ENCODE measurements at regions not wholly inside any gene's neighbourhood (a gene's known extent, or its start where the extent isn't known, plus 50 kb on each side); places are given as distances from the start of the nearest gene placed in this dataset.

- TF ChIP-seq Cebpa-rat (IDR thresholded peaks at IDR 0.05), result no peak
- Histone ChIP-seq H3K4me1 (peaks cover 0 to 4% (median under 1%) of the 10 kb centered on the region in 10 experiments; a peak in 7 of 20 replicates), H3K36me3 (no peaks in the 10 kb centered on the region), H3K9ac (no peak overlapping the region), H3K27ac (no peak overlapping the region), H3K4me3 (no peak overlapping the region), H3K27me3 (no peaks in the 10 kb centered on the region), H3K4me2 (no peak overlapping the region), H4K20me1 (no peaks in the 10 kb centered on the region), H3K9me3 (replicated peaks in 1 of 11) (no peaks in the 10 kb centered on the region)
Observed at GRCh38 chr4:27908356-27908755, 1047.7 kb downstream of the STIM2 start.

- Histone ChIP-seq H3K36me3 (no peaks in the 10 kb centered on the region), H4K20me1 (no peaks in the 10 kb centered on the region), H3K9me3 (replicated peaks in 1 of 11) (no peaks in the 10 kb centered on the region), H3K9ac (no peak overlapping the region), H3K4me1 (no peaks in the 10 kb centered on the region), H3K27me3 (no peaks in the 10 kb centered on the region), H3K4me2 (no peak overlapping the region), H3K4me3 (no peak overlapping the region), H3K27ac (no peak overlapping the region)
- TF ChIP-seq Cebpa-rat (IDR thresholded peaks at IDR 0.05), result no peak
Observed at GRCh38 chr4:27910227-27910626, 1049.6 kb downstream of the STIM2 start.

GRCh38 chr4:27911047-27911446, 1050.4 kb downstream of the STIM2 start:
- no peaks in the 10 kb centered on the region for H3K36me3 ChIP-seq
- no peak for TF ChIP-seq Cebpa-rat (IDR thresholded peaks at IDR 0.05)

GRCh38 chr4:27913738-27914137, 1053.1 kb downstream of the STIM2 start:
- H3K9ac ChIP-seq, result no peak overlapping the region
- H3K9me3 ChIP-seq (replicated peaks in 1 of 11), result no peaks in the 10 kb centered on the region
- no peak for TF ChIP-seq Cebpa-rat (IDR thresholded peaks at IDR 0.05)
- H3K4me3 ChIP-seq, result no peak overlapping the region
- H3K27me3 ChIP-seq, result no peaks in the 10 kb centered on the region
- H4K20me1 ChIP-seq, result no peaks in the 10 kb centered on the region
- H3K4me2 ChIP-seq, result no peak overlapping the region
- H3K4me1 ChIP-seq, result no peaks in the 10 kb centered on the region
- no peaks in the 10 kb centered on the region for H3K36me3 ChIP-seq
- H3K27ac ChIP-seq, result no peak overlapping the region

More at GRCh38 chr4:27911047-27911446, 1050.4 kb downstream of the STIM2 start:
- Histone ChIP-seq H3K27me3 (no peaks in the 10 kb centered on the region), H3K4me1 (no peaks in the 10 kb centered on the region), H3K27ac (no peak overlapping the region), H3K4me3 (no peak overlapping the region), H3K4me2 (no peak overlapping the region), H4K20me1 (no peaks in the 10 kb centered on the region), H3K9ac (no peak overlapping the region), H3K9me3 (replicated peaks in 1 of 11) (no peaks in the 10 kb centered on the region)

- Histone ChIP-seq H4K20me1 (no peaks in the 10 kb centered on the region), H3K36me3 (no peaks in the 10 kb centered on the region), H3K4me1 (no peaks in the 10 kb centered on the region), H3K9me3 (replicated peaks in 1 of 11) (no peaks in the 10 kb centered on the region), H3K4me2 (no peak overlapping the region), H3K27me3 (no peaks in the 10 kb centered on the region), H3K4me3 (no peak overlapping the region), H3K27ac (no peak overlapping the region), H3K9ac (no peak overlapping the region)
- TF ChIP-seq Cebpa-rat (IDR thresholded peaks at IDR 0.05), result no peak
Observed at GRCh38 chr4:27915822-27916221, 1055.2 kb downstream of the STIM2 start.

GRCh38 chr4:27916452-27917184, 1056.0 kb downstream of the STIM2 start:
- TF ChIP-seq Cebpa-rat (IDR thresholded peaks at IDR 0.05), result no peak
- Histone ChIP-seq H3K27ac (no peak overlapping the region), H3K9me3 (replicated peaks in 1 of 11) (no peaks in the 10 kb centered on the region), H3K4me2 (no peak overlapping the region), H3K4me3 (no peak overlapping the region), H3K4me1 (no peaks in the 10 kb centered on the region), H4K20me1 (no peaks in the 10 kb centered on the region), H3K36me3 (no peaks in the 10 kb centered on the region), H3K9ac (no peak overlapping the region), H3K27me3 (no peaks in the 10 kb centered on the region)

GRCh38 chr4:27917381-27917780, 1056.7 kb downstream of the STIM2 start:
- Histone ChIP-seq H3K9ac (no peak overlapping the region), H3K4me2 (no peak overlapping the region), H3K4me3 (no peak overlapping the region), H3K36me3 (no peaks in the 10 kb centered on the region), H3K27ac (no peak overlapping the region), H3K9me3 (replicated peaks in 1 of 11) (no peaks in the 10 kb centered on the region), H3K27me3 (no peaks in the 10 kb centered on the region), H4K20me1 (no peaks in the 10 kb centered on the region), H3K4me1 (no peaks in the 10 kb centered on the region)
- TF ChIP-seq Cebpa-rat (IDR thresholded peaks at IDR 0.05), result no peak

- no peak overlapping the region for H3K4me3 ChIP-seq
- no peaks in the 10 kb centered on the region for H3K4me1 ChIP-seq
- H3K9ac ChIP-seq, result no peak overlapping the region
- no peak for TF ChIP-seq Cebpa-rat (IDR thresholded peaks at IDR 0.05)
- no peaks in the 10 kb centered on the region for H4K20me1 ChIP-seq
- H3K36me3 ChIP-seq, result no peaks in the 10 kb centered on the region
- H3K27me3 ChIP-seq, result no peaks in the 10 kb centered on the region
- no peak overlapping the region for H3K27ac ChIP-seq
- no peaks in the 10 kb centered on the region for H3K9me3 ChIP-seq (replicated peaks in 1 of 11)
- H3K4me2 ChIP-seq, result no peak overlapping the region
Observed at GRCh38 chr4:27921231-27921630, 1060.6 kb downstream of the STIM2 start.

- no peak overlapping the region for H3K9ac ChIP-seq
- no peak overlapping the region for H3K27ac ChIP-seq
- H3K36me3 ChIP-seq, result no peaks in the 10 kb centered on the region
- no peaks in the 10 kb centered on the region for H3K4me1 ChIP-seq
- TF ChIP-seq Cebpa-rat (IDR thresholded peaks at IDR 0.05), result no peak
- H3K4me3 ChIP-seq, result no peak overlapping the region
- no peaks in the 10 kb centered on the region for H3K9me3 ChIP-seq (replicated peaks in 1 of 11)
- no peaks in the 10 kb centered on the region for H4K20me1 ChIP-seq
- no peaks in the 10 kb centered on the region for H3K27me3 ChIP-seq
- H3K4me2 ChIP-seq, result no peak overlapping the region
Observed at GRCh38 chr4:27928761-27929540, 1068.3 kb downstream of the STIM2 start.

GRCh38 chr4:27930291-27930690, 1069.7 kb downstream of the STIM2 start:
- no peaks in the 10 kb centered on the region for H3K9me3 ChIP-seq (replicated peaks in 1 of 11)
- no peaks in the 10 kb centered on the region for H3K36me3 ChIP-seq
- no peak overlapping the region for H3K4me2 ChIP-seq
- H3K9ac ChIP-seq, result no peak overlapping the region
- no peak overlapping the region for H3K27ac ChIP-seq
- H3K4me3 ChIP-seq, result no peak overlapping the region
- no peak for TF ChIP-seq Cebpa-rat (IDR thresholded peaks at IDR 0.05)
- no peaks in the 10 kb centered on the region for H4K20me1 ChIP-seq
- no peaks in the 10 kb centered on the region for H3K4me1 ChIP-seq
- no peaks in the 10 kb centered on the region for H3K27me3 ChIP-seq

All from BLaER1 treated with 17β-estradiol and CSF1 and Interleukin-3, amounts not matched to agents 10 nM and 100 nM (cell line).